GOT3 (cell line): ENCODE measurements at regions not wholly inside any gene's neighbourhood (a gene's known extent, or its start where the extent isn't known, plus 50 kb on each side); places are given as distances from the start of the nearest gene placed in this dataset.
"Not testable (repeated sequence)": the region's sequence is repeated elsewhere in the genome, so short reads cannot be mapped to it uniquely, and the experiment has no call there.

Experiments used
- DNase-seq: peaks from one replicate; lab custom pipeline; 2025; ENCODE audit warnings: mixed read lengths; lab: John Stamatoyannopoulos, UW

DNA sequence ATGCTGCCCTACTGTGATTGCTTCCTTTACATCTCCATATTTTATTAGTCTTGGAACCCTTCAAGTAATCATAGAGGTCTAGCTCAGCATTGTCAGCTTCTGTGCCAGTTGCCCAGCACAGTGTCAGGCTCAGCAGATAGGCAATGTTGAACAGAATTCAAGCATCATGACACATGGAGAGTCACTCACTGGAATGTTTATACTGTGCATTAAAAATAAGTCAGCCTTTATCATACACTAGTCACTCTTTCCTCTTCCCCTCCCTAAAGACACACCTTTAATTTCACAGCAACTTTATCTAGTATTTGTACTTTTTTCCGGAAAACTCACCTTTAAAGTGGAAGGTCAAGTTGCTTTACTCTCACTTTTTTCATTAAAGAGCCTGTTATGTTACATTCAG, 253.8 kb upstream of the CDH11 start:
- no peak for DNase-seq

DNA sequence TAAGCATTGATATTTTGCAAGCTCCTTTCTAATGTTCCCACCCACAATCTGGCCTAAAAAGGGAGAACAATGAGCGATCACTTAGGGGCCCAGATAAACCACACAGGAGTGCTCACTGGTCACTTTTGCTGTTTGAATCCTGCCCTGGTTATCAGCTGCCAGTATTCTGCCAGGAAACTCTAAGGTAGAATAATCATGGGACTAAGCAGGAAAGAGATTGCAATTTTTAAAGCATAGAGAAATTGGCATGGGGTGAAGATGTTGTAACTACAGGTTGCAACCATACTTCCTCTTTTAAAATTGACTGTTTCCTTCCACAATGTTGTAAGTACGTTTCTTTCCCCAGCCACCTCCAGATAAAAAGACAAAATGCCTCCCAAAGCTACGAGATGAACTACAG, 251.2 kb upstream of the CDH11 start:
- DNase-seq: no peak

GRCh38 chr16:65372171-65372570, 250.3 kb upstream of the CDH11 start:
- DNase-seq: no peak

DNA sequence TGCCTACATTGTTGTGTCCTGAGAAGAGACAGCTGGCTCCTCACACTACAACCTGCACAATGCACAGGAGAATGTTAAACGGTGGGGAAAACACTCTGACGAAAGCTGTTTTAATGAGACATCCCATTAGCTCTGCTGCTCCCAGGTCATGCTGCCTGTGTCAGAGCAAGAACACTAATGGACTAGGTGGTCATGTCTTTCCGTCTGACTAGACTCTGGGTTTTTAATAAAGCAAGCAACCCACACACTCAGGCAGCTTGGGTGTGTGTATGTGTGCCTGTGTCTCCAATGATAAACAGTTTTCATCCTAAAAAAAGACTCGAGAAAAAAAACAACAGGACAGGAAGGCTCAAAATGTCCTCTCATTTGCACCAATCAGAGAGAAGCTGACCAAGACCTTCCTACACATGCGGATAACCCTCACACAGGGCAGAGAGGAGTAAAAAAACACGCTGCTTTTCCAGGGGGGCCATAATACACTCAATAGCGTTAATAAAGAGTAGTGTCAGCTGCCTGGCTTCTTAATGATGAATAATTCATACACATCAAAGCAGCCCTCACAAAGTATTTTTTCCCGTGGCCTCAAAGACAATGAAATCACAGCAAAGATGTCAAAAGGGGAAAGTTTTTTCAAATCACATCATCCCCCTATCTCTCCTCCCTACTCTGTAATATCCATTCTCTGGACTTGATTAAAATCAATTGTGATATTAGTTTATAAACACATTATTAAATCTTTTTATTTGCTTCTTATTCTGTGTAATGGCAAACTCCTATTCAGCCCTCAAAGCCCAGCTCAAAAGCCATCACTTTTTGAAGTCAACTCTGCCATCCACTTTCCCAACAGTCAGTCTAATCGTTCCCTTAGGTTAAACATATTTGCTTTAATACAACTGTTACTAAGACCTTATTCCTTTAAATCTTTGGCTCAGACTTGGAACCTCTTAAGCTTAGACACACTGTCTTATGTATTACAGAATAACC, 244.2 kb upstream of the CDH11 start:
- DNase-seq: no peak

DNA sequence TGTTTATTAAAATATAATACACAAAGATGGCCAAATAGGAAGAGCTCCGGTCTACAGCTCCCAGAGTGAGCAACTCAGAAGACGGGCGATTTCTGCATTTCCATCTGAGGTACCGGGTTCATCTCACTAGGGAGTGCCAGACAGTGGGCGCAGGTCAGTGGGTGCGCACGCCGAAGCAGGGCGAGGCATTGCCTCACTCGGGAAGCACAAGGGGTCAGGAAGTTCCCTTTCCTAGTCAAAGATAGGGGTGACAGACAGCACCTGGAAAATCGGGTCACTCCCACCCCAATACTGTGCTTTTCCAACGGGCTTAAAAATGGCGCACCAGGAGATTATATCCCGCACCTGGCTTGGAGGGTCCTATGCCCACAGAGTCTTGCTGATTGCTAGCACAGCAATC, 234.9 kb upstream of the CDH11 start:
- not testable (repeated sequence) for DNase-seq

DNA sequence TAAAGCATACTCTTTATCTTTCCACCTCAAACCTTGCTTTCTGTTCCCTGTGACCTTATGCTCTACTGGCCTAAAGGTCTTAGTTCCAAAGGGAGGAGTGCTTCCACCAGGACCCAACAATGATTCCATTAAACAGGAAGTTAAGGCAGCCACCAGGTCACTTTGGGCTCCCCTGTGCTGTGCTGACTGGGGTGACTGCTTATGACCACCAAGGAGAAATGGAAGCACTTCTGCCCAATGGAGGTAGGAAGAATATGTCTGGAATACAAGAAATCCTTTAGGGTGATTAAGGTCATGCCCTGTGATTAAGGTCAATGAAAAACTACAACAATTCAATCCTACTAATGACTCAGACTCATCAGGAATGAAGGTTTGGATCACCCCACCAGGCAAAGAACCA, 233.8 kb upstream of the CDH11 start:
- no peak for DNase-seq

GRCh38 chr16:65353183-65353582, 231.3 kb upstream of the CDH11 start:
- no peak for DNase-seq

DNA sequence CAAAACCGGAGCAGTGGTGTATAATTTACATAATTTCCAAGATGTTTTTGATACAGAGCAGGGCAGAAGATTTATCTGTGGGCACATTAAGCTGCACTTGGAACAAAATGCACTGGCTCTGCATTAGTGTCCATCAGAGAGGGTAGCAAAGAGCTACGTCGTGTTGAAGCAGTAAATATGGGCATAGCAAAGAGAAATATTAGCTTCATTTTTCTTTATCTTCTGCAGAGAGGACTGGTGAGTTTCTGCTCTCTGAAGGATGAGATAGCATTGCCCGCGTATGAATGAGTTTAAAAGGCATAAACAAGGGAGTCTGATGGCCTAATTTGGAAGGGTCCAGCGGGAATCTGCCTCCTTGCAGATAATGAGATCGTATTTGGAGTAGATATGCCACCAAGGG, 227.8 kb upstream of the CDH11 start:
- DNase-seq: no peak

DNA sequence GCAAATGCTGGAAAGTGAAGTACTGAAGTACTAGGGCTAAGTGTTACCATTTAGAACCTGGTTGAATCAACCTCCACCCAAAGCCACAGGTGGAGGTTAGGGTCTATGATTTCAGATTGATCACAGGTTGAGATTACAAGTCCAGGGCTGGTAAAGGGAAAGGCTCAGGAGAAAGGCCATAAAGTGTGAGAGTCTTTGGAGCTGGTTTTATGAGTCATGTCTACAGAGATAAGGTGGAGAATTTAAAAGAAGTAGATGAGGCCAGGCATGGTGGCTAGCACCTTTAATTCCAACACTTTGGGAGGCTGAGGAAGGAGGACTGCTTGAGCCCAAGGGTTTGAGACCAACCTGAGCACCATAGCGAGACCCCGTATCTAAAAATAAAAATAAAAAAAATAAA, 221.7 kb upstream of the CDH11 start:
- no peak for DNase-seq

- DNase-seq: no peak
Measured at GRCh38 chr16:65342231-65342866, 220.5 kb upstream of the CDH11 start.

- DNase-seq: no peak
Measured at GRCh38 chr16:65339062-65339461, 217.2 kb upstream of the CDH11 start.

- no peak for DNase-seq
Measured at GRCh38 chr16:65336160-65336559, 214.3 kb upstream of the CDH11 start.

GRCh38 chr16:65334081-65334480, 212.2 kb upstream of the CDH11 start:
- no peak for DNase-seq

DNA sequence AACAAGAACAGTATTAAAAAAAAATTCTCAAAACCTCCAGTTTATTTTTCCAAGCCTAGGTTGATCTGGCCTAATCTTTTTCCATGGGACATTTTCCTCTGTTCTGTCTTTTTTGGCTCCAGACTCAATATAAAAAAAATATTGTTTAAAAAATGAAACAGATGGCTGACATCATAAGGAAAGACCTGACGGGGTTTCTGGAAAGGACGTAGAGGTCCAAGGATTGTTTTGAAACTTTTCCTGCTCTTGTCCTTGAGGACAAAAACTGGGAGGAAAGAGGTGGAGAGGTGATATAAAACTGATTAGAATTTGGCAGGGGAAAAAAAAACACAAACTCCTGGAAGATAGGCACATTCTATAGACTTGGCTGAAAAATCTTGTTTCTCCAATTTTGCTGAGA, 211.4 kb upstream of the CDH11 start:
- no peak for DNase-seq

DNA sequence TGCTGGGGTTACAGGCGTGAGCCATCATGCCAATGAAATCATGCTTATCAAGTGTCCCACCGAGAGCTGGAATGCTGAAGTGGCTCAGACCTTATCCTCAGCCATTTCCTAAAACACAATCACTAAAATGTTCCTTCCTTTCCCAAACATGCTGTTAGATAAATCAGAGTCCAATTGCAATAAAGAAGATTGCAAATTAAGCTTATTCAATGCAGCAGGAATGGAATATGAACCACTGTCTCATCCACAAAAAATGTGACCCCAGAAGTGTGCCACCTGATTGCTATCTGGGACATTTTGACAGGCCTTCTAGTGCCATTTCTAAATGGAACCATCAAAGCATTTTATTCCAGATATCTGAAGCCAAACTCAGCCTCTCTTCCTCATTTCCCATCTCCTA, 205.5 kb upstream of the CDH11 start:
- DNase-seq: no peak

GRCh38 chr16:65323655-65324237, 201.9 kb upstream of the CDH11 start:
- no peak for DNase-seq

GRCh38 chr16:65319621-65320231, 197.9 kb upstream of the CDH11 start:
- no peak for DNase-seq

DNA sequence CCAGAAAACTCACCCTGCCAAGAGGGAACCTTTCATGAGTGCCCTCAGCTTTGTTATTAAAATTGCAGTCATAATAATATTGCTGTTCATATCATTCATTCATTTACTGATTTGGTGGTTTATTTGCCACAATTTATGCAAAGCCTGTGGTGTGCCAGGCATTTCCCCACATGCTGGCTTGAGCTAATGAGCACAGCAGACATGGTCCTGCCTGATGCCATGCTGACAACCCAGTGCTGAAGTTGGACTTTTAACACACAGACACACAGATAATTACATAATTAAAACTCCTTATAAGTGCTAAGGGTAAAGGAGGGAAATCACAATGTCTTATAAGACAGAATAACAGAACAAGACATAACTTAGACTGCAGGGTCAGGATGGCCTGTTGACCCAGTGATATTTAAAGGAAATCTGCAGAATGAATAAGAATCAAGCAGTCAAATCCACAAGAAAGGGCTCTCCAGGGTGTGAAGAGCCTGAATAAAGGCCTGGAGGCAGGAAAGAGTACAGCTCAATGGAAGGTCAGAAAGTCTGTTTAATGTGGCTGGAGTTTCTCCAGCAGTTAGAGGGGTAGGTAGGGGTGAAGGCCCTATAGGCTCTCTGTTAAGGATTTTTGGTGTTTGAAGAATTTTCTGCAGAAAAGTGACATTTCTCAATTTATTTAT, 196.9 kb upstream of the CDH11 start:
- DNase-seq: no peak

- DNase-seq: no peak
Measured at GRCh38 chr16:65318138-65318537, 196.3 kb upstream of the CDH11 start.

DNA sequence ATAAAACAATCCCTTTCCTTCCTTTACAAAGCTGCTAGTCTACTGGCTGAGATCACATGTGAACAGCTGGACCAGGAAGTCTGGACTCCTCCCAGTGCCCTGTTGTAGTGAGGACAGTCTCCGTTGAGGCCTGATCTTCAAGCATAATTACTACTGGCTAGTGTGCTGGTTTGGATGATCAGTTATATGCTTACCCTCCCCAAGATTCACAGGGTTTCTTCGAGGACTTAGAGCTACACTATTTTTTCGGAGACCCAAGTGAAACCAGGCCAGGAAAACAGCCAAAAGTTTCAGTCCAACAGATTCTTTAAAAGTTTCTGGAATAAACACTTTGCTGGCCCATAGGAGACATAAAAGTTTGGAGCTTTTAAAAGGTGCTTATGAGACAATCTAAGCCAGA, 194.9 kb upstream of the CDH11 start:
- no peak for DNase-seq

- no peak for DNase-seq
Measured at GRCh38 chr16:65315081-65315780, 193.4 kb upstream of the CDH11 start.
